ENCODE measurements at regions not wholly inside any gene's neighbourhood (a gene's known extent, or its start where the extent isn't known, plus 50 kb on each side); places are given as distances from the start of the nearest gene placed in this dataset.

DNA sequence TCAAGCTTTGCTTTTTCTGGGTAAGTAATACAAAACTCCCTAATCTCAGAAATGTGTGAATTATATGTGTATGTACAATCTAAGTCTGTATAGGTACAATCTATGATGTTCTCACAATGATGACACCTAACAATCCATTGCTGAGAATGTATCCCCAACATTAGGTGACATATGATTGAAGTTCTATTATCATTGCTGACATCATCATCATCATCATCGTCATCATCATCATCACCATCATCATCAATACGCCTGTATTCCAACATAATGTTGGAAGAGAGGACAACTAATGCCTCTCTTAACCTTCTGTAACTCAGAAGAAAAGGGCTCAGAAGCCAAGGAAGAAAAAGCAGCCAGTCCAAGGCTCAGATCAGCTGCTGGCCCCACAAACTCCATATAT is 84.2 kb upstream of the FBXO11 start:
- Histone ChIP-seq H3K4me3 (replicated peaks in 1 of 3; ENCODE audit: insufficient read depth in 1 of 3, low read depth in 2 of 3, low read length in 3 of 3) (no peak overlapping the region), H3K36me3 (replicated peaks in 1 of 2; ENCODE audit: control insufficient read depth in 1 of 2, insufficient read depth in 2 of 2, low read length in 2 of 2) (no peaks in the 10 kb centered on the region), H3K79me2 (ENCODE audit: insufficient read depth, low read length) (no peaks in the 10 kb centered on the region), H3K4me2 (ENCODE audit: low read depth, low read length) (no peak overlapping the region), H4K20me1 (ENCODE audit: insufficient read depth, low read length) (no peaks in the 10 kb centered on the region), H3K27ac (ENCODE audit: extremely low read length, insufficient read depth, low read length) (no peak overlapping the region), H3K9ac (ENCODE audit: insufficient read depth, low read depth, low read length) (no peak overlapping the region), H3K4me1 (ENCODE audit: insufficient read depth, low read length) (no peaks in the 10 kb centered on the region), H3K9me3 (ENCODE audit: low read length) (no peaks in the 10 kb centered on the region), H2AFZ (ENCODE audit: low read length) (no peak overlapping the region), H3K27me3 (ENCODE audit: control insufficient read depth in 1 of 2, insufficient read depth in 2 of 2, low read length in 2 of 2) (peaks cover 0 to 4% of the 10 kb centered on the region in 2 experiments; a peak in 1 of 5 replicates)
- intact Hi-C loops (cut with micrococcal nuclease; ENCODE audit: unreplicated experiment) (no loop called here), in situ Hi-C loops (cut with HindIII; ENCODE audit: extremely low pct_ligation_motif_present, low pct_unique_long_range_greater_than_20kb) (no loop called here)
- POLR2A ChIA-PET, result no interaction called here
- WGBS (ENCODE audit: low lambda C conversion rate), result 29% methylated on average over 2 of the region's 2 CpGs
- BruUV-seq (replicated peaks), result no TSS peak
- TF ChIP-seq ZNF609 (CRISPR knock-in tag; IDR thresholded peaks at IDR 0.05; ENCODE audit: borderline replicate concordance) (no peak), ATF7 (IDR thresholded peaks at IDR 0.05) (peak; percentile 63), ATF7 (CRISPR knock-in tag; IDR thresholded peaks at IDR 0.05) (no peak), CREB1 (IDR thresholded peaks at IDR 0.05) (peak; percentile 95), CREB1 (CRISPR knock-in tag; IDR thresholded peaks at IDR 0.05) (no peak)
- no peak for ATAC-seq
- DNase-seq (ENCODE audit: low spot score), result no peak
- FAIRE-seq, result peak; percentile 18
- CTCF ChIA-PET (ENCODE audit: low intra/inter-chr PET ratio, low total read pairs), result no interaction called here

DNA sequence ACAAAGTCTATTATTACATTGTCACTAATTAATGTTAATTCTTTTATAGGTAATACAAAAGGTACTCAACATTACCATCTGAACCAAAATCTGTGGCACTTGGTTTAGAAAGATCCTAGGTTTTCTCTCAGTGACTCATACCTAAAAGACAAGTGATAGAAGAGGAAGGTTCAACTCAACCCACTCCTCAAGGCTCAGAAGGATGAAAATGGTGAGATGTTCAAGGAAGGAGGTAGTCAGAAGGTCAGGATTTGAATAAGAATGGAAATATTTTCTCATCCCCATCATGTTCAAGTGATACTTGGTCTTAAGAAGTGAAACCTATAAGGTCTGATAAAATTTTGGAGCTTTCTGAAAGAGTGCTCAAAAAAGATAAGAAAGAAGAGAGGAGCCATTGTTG is 86.4 kb upstream of the FBXO11 start:
- in situ Hi-C loops (cut with HindIII; ENCODE audit: extremely low pct_ligation_motif_present, low pct_unique_long_range_greater_than_20kb), result no loop called here
- ChIA-PET CTCF (ENCODE audit: low intra/inter-chr PET ratio, low total read pairs) (no interaction called here), POLR2A (no interaction called here)
- Histone ChIP-seq H3K9me3 (ENCODE audit: low read length) (no peaks in the 10 kb centered on the region), H3K79me2 (ENCODE audit: insufficient read depth, low read length) (no peaks in the 10 kb centered on the region), H2AFZ (ENCODE audit: low read length) (no peak overlapping the region), H4K20me1 (ENCODE audit: insufficient read depth, low read length) (no peaks in the 10 kb centered on the region), H3K4me2 (ENCODE audit: low read depth, low read length) (no peak overlapping the region), H3K27me3 (ENCODE audit: control insufficient read depth in 1 of 2, insufficient read depth in 2 of 2, low read length in 2 of 2) (no peaks in the 10 kb centered on the region; a peak in 1 of 5 replicates), H3K4me1 (ENCODE audit: insufficient read depth, low read length) (peaks cover 9% of the 10 kb centered on the region), H3K36me3 (replicated peaks in 1 of 2; ENCODE audit: control insufficient read depth in 1 of 2, insufficient read depth in 2 of 2, low read length in 2 of 2) (no peaks in the 10 kb centered on the region), H3K9ac (ENCODE audit: insufficient read depth, low read depth, low read length) (no peak overlapping the region), H3K27ac (ENCODE audit: extremely low read length, insufficient read depth, low read length) (no peak overlapping the region), H3K4me3 (replicated peaks in 1 of 3; ENCODE audit: insufficient read depth in 1 of 3, low read depth in 2 of 3, low read length in 3 of 3) (no peak overlapping the region)
- no peak for FAIRE-seq
- no peak for DNase-seq (ENCODE audit: low spot score)
- no peak for ATAC-seq
- intact Hi-C loops (cut with micrococcal nuclease; ENCODE audit: unreplicated experiment), result no loop called here
- no TSS peak for BruUV-seq (replicated peaks)
- TF ChIP-seq ZFY (CRISPR knock-in tag; IDR thresholded peaks at IDR 0.05), result no peak
- no peak for TF ChIP-seq KDM1A (CRISPR knock-in tag; IDR thresholded peaks at IDR 0.05)
- no peak for TF ChIP-seq ZKSCAN5 (CRISPR knock-in tag; IDR thresholded peaks at IDR 0.05)
- TF ChIP-seq TMF1 (CRISPR knock-in tag; IDR thresholded peaks at IDR 0.05; ENCODE audit: low read depth), result no peak
